C4-2B (cell line): ENCODE measurements at regions not wholly inside any gene's neighbourhood (a gene's known extent, or its start where the extent isn't known, plus 50 kb on each side); places are given as distances from the start of the nearest gene placed in this dataset.

Experiments used
- H3K27ac ChIP-seq: fragments of 450-650 bp; 2 replicates; pipeline ENCODE4 v1.5.1; 2017
- CTCF ChIP-seq: fragments of 450-650 bp; conservative IDR thresholded peaks from 2 replicates; pipeline ENCODE4 v1.5.1; 2017; ENCODE audit warnings: mild to moderate bottlenecking
- ZFX ChIP-seq: fragments of 450-650 bp; IDR thresholded peaks from 2 replicates; pipeline ENCODE4 v1.6.1; 2017

GRCh38 chr3:55402886-55403609 lies 84.1 kb downstream of the WNT5A start:
- no peak overlapping the region for H3K27ac ChIP-seq
- no peak for TF ChIP-seq CTCF

- no peak overlapping the region for H3K27ac ChIP-seq
- TF ChIP-seq ZFX = no peak
- TF ChIP-seq CTCF = no peak
These were observed 106.5 kb downstream of the WNT5A start for GRCh38 chr3:55380561-55380960.

GRCh38 chr3:55376753-55377347 lies 110.3 kb downstream of the WNT5A start:
- H3K27ac ChIP-seq = no peak overlapping the region
- TF ChIP-seq ZFX (no peak), CTCF (no peak)

GRCh38 chr3:55373423-55373822 lies 113.7 kb downstream of the WNT5A start:
- H3K27ac ChIP-seq = no peak overlapping the region
- TF ChIP-seq CTCF (no peak), ZFX (no peak)

- no peak overlapping the region for H3K27ac ChIP-seq
- TF ChIP-seq ZFX (no peak), CTCF (no peak)
These were observed 116.8 kb downstream of the WNT5A start for GRCh38 chr3:55370272-55370671.

GRCh38 chr3:55369141-55369847 lies 117.8 kb downstream of the WNT5A start:
- no peak for TF ChIP-seq CTCF
- TF ChIP-seq ZFX = no peak
- H3K27ac ChIP-seq = no peak overlapping the region

GRCh38 chr3:55368366-55368765 lies 118.7 kb downstream of the WNT5A start:
- no peak overlapping the region for H3K27ac ChIP-seq
- TF ChIP-seq ZFX (no peak), CTCF (no peak)
